Myocyte (in vitro differentiated cells): ENCODE measurements at regions not wholly inside any gene's neighbourhood (a gene's known extent, or its start where the extent isn't known, plus 50 kb on each side); places are given as distances from the start of the nearest gene placed in this dataset.
A peak's percentile ranks its signal among the peaks of the same experiment; 100 is the strongest.

Experiments
- DNase-seq: peaks from one replicate; pipeline ENCODE4 v3.0.0-alpha.2; 2012; ENCODE audit warnings: low read depth

DNA sequence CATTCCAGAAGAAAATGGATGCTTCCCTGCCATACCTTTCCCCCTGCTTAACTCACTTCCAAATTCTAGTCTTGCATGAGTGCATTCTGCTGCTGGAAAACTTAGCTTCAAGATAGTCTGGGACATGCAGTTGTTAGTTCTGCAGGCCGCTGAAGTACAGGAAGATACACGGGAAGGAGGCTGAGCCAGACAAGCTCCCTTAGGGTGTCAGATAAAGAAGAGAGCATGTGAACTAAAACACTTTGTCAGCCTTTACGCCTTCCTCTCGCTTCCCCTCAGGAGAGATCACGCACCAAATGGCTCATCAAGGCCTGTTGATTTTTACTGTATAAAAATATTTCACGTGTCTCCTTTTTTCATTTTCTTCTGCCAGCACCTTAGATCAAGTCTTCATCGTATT is 420.7 kb downstream of the INSC start:
- DNase-seq: no peak

DNA sequence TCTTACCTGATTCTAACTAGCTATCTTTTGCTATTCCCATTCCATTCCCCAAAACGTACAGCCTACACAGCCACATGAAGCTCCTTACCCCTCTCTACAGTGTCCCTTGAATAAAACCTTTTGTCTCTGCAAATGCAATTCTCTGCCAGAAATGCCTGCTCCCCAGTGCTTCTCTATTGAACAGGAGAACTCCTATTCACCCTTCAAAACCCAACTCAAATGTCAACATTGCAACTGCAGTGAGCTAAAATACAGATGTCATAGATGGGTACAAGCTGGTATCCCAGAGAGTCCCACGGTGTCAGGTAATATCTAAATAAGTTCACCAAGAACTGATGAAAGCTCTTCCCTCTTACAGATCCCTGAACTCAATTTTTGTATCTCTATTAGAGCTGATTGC is 421.7 kb downstream of the INSC start:
- DNase-seq: no peak

DNA sequence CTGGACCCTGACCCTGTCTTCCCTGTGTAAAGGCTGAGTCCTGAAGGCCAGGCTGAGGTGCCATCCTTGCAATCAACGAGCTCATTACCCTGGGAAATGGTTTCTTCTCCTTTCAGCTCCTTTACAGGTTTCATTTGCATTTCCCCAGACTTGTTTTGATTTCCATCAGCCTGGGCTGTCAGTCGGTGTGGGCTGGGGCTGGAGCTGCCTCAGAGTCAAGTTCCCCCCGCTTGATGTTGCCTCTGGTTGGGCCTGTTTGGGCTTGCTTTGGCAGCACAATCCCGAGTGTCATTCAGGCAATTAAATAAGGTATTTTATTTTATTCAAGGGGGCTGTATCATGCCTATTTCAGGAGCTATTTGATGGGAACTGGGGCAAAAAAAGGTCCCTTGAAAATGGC is 424.9 kb downstream of the INSC start:
- no peak for DNase-seq

DNA sequence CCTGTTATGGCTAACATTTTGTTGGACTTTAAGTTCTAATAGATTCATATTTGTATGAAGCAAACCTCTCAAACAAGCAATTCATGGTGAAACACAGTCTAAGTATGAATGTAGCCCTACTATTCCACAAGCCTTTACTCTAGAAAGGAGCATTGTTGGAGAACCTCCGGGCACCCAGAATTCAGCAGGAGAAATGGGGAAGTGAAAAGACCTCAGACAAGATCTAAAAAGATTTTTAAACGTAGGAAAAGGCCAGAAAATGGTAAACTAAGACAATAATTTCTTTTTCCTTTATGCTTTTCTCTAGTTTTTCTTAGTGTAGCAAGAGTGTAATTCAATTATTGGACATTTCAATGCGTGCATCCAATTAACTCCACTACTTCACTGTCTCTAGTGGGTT is 426.4 kb downstream of the INSC start:
- no peak for DNase-seq

DNA sequence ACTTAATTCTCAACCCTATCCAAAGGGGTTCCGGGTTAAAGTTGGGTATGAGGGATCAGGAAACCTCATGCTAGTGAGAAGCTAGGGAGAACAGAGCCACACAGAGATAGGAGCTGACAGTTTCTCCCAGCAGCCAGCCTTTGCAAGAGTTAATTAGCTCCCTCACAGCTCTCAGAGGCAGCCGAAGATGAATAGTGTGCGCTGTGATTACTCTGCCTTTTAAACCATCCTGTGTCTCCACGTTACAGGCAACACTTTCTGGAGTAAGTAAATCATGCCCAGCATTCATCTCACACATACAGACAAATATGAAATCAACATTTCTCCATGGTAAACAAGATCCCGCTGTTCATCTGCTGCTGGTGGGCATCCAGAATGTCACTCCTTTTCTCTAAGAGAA is 429.6 kb downstream of the INSC start:
- no peak for DNase-seq

DNA sequence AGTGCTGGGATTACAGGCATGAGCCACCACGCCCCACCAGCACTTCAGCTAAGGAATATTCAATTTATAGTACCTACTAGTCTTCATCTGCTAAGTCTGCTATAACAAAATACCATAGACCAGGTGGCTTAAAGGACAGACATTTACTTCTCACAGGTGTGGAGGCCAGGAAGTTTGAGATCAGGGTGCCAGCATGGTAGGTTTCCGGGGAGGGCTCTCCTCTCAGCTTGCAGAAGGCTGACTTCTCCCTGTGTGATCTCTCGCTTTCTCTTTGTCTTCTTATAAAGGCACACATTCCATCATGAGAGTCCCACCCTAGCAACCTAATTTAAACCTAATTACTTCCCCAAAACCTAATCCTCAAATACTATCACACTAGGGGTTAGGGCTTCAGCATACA is 433.0 kb downstream of the INSC start:
- DNase-seq: no peak

DNA sequence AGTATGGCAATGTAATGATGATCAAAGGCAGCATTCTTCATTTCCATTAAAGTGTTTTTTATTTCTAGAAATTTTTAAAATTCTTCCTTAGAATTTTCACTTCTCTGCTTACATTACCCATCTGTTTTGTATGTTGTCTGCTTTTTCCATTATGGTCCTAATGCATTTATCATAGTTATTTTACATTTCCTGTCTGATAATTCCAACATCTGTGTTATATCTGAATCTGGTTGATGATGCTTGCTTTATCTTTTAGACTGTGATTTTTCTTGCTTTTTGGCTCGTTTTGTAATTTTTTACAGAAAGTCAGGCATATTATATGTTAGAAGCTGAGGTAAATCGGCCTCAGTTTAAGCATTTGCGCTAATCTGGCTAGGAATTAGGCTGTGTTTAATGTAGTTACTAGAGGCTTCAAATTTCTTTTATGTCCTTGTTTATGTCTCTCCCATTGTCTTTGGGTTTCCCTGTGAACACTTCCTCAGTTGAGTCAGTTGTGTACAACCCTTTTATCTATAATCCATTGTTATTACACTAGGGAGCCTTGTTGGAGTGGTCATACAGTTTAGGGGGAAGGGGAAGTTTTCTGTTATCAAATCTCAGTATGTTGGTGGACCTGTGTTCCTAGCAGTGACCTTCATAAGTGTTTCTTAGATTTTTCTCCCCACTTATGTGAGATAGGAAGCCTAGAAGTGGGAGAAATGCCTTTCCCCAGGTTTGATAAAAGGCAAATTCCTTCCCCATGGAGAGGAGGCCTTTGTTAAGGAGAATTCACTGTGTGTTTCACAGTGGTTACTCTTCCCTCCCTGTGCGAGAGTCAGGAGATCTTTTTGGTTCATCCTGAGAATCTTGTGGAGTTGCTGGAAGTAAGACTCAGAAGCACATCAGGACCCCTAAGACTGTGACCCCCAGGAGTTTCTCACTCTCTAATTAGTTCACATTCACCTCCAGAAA is 437.5 kb downstream of the INSC start:
- DNase-seq: no peak

DNA sequence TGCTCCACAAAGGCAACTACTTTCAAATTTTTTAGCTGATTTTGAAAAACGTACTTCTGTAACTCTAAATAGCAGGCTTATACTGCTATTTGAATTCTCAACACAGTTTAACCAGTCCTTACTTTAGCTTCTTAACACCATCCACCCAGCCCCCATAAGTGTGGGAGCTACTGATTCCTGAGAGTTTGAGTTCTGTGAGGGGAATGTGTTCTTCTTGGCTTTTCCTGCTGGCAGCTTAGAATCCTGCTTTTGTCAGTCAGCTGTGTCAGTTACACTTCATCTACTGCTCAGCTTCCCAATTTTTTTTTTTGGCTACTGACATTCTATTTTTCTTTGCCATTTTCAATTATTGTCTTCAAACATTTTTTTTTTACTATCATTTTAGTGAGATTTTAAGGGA is 440.4 kb downstream of the INSC start:
- DNase-seq: no peak

DNA sequence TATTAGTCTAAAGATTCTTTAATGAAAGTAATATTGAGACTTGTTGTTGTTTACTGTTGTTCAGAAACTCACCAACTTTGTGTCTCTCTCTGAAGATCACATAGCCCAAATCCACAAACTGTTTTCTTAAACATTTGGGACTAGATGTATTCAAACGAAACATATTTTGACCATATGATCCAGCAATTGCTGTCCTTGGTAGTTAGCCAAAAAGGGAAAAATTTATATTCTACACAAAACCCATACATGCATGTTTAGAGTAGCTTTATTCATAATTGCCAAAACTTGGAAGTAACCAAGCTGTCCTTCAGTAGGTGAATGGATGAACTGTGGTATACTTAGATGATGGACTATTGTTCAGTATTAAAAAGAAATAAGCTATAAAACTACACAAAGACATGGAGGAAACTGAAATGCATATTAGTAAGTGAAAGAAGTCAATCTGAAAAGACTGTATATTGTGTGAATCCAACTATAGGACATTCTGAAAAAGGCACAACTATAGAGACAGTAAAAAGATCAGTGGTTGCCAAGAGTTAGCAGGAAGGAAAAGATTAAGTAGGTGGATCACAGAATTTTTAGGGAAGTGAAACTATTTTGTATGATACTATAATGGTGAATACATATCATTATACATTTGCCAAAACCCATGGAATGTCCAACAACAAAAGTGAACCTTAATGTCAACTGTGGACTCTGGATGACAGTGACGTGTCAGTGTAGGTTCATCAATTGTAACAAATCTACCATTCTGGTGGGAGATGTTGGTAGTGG is 442.9 kb downstream of the INSC start:
- no peak for DNase-seq

DNA sequence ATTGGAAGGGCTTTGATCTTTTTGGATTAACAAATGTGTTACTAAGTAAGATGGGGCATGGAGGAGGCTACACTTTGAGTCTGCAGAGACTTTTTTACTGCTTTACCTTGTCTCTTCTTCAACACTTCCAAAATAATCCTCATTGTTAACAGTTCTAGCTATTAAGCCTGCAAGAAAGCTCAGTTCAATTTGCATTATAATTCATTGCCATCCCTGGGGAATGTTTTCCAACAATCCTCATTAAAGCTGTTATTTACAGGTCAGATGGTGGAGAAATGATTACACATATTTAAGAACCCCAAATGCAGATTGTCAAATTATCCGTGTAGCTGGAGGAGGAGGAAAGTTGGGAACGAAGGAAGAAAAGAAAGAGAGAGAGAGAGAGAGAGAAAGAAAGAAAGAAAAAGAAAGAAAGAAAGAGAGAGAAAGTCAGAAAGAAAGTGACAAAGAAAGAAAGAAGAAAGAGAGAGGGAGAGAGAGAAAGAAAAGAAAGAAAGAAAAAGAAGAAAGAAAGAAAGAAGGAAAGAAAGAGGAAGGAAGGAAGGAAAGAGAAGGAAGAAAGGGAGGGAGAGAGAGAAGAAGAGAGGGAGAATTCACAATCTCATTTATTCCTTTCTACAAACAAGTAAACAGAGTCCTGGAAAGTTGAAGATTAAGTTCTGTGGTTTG is 443.9 kb downstream of the INSC start:
- no peak for DNase-seq

DNA sequence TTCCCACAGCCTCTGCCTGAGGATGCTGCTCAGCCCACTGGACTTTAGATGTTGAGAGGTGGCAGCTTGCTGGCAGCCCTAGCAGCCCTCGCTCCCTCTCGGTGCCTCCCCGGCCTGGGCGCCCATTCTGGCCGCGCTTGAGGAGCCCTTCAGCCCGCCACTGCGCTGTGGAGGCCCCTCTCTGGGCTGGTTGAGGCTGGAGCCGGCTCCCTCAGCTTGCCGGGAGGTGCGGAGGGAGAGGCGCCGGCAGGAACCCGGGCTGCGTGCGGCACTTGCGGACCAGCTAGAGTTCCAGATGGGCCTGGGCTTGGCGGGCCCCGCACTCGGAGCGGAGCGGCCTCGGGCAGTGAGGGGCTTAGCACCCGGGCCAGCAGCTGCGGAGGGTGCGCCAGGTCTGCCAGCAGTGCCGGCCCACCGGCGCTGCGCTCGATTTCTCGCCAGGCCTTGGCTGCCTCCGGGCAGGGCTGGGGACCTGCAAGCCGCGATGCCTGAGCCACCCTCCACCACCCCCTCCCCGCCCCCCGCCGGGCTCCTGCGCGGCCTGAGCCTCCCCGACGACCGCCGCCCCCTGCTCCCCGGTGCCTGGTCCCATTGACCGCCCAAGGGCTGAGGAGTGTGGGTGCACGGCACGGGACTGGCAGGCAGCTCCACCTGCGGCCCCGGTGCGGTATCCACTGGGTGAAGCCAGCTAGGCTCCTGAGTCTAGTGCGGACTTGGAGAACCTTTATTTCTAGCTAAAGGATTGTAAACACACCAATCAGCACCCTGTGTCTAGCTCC is 446.2 kb downstream of the INSC start:
- DNase-seq: no peak

DNA sequence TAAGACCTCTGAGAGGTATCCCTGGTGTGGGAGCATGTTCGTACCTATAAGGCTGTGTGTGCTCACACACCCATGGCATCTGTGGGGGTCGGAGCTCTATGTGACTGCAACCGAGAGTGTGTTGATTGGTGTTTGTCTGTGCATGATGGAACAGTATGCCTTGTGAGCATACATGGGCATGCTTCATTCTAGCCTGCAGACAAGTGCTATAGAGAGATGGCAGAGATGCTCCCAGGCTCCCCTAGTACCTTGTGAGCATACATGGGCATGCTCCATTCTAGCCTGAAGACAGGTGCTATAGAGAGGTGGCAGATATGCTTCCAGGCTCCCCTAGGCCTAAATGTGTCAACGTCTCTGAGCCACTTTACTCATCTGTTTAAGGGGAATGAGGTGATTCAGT is 447.5 kb downstream of the INSC start:
- DNase-seq: no peak

DNA sequence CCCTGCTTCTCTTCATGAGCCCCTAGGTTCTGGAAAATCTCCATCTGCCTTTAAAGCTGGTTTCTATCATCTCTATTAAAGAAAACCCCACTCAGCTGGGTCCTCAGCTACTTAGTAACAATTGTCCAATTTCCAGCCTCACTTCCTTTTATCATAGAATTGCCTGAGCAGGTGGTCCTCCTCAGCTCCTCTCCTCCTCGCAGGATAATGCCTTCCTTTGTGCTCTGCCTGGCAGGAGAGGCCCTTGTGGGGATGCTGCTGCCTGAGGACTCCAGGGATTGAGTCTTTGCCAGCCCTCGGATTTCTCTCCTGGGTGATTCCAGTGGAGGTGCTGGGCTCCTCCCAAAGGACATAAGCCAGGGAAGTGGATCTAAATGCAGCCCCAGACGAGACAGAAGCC is 448.3 kb downstream of the INSC start:
- DNase-seq: no peak

DNA sequence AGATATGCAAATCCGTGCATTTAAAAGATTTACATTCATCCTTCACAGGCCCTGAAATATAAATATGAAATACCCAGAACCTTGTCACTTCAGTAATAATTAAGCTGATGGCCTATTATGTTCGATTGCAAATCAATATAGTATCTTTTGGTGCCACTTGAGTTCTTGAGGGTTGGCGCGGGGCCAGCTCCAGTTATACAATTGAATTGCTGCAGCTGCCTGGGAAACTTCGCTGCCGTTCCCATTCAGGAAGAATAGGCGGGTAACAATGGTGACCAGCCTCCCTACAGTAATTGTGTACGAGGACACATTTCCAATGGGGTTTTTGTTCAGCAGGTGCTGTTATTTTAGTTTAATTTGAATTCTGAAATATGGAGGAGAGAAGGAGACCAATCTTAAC is 451.2 kb downstream of the INSC start:
- no peak for DNase-seq

DNA sequence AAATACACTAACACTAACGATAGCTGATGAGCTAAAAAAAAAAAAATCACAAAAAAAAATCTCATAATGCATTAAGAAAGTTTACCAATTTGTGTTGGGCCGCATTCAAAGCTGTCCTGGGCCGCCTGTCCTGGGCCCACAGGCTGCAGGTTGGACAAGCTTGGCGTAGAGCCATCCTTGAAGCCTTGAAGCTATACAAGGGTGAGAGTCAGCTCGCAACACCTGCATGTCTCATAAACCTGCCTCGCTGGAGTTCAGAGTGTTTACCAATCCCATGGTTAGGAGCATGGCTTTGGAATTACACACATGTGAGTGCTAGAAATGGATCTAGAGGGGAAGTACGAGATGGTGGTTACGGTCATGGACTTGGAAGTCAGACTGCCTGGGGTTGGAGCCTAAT is 453.7 kb downstream of the INSC start:
- DNase-seq: no peak

DNA sequence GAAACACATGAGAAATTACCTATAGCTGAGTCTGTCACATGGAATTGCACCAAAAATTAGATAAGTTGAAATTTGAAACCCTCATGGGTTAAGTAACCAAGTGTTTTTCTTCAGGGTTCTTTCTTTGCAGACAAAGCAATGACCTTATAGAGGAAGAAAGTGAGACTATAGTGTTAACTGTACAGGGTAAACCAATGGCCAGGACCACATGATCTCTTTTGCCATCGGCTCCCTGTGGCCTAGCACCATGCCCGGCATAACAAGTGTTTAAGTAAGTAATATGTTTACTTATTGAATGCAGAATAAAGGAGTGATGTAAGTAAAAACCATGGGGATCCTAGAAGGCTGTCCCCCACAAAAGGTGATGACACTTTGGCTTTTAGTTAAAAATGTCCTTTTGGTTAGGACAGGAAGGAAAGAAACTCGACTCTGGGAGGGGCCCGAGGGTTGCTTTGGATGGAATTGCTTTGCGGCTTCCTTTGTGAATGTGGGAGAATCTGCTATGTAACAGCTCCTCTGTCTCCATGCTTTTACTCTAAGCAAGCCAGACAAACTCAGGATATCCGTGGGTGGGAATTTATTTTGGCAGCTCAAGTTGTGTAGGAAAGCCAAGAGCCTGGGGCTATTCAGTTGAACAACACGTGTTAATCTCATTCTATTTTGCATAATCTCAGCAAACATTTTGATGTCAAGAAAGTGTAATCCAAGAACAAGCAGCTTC is 454.7 kb downstream of the INSC start:
- DNase-seq: no peak

DNA sequence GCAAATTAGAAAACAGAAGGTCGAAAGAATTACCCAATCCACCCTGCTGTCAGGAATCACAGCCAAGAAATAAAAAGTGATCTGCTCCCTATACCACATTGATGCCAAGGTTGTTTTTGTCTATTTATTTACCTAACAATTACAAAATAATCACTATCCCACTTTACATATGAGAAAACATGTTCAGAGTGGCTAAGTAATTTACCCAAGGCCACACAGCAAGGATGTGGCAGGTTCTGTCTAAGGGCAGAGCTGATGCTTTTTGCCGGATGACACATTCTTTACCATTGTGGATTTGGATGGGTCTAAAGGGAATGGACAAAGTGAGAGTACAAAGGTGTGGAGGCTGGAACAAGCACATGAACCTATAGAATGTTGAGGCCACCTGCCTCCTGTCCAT is 460.7 kb downstream of the INSC start:
- DNase-seq: no peak

DNA sequence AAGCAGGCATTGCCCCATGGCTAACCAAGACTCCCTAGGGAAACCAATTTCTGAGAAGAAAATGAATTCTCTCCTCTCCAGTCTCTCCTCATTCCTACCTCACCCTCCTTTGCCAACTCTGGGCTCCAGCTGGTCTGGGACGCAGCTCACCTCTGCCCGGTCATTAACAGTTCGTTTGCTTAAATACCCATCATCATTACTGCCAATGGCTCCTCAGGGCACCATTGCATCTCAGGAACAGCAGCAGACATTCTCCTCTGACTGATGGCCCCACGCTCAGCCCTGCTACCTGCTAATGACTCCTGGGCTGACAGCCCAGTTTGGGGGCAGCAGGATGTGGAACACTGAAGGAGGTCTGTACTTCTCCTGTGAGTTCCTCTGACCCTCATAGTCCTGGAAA is 462.0 kb downstream of the INSC start:
- no peak for DNase-seq

DNA sequence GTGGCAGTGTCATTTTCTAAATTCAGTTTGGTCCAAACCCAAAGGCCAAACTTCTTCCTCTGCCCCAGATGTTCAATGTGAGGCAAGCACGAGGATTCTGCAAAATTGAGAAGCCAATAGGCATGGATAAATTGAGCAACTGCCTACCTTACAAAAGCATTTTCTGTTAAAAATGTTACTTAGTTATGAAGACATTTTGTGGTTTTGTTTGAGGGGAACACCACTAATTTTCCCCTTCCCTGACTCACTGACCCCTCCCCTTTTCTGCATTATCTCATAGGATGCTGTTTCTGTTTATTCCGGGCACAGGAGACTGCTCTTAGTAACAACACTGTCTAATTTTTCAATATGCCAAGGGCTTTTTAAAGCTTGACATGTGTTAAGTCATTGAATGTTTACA is 462.8 kb downstream of the INSC start:
- no peak for DNase-seq

DNA sequence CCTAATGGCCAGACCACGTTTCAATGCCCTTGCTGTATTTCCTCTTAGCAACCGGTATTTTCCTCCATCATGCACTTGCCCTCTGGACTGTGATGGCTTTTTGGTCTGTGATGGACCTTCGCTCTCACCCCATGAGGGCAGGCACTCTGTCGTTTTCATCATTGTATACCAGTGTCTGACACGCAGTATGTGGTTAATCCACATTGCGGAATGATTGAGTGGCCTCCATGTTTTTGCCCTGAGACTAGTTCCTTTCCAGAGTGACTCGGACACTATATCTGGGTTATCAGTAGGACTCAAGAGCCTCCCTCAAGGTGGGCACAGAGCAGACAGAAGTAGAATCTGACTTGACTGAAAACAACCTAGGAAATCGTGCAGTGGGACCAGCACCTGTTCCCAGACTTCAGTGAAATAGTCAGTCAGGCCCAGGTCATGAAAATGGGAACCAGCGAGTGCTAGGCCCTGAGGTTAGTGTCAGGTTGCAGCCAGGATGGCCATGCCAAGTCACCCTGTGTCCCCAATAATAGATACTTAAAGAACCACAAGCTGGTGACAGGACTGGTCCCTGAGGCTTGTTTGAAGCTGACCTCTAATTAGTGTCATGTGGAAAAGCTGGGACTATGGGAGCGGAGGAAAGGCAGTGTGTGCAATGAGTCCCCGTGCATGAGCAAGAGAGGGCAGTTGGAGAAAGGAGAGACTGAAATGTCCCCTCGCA is 464.7 kb downstream of the INSC start:
- DNase-seq: peak; percentile 1
